IMR-90 (cell line): ENCODE measurements at regions not wholly inside any gene's neighbourhood (a gene's known extent, or its start where the extent isn't known, plus 50 kb on each side); places are given as distances from the start of the nearest gene placed in this dataset.

Experiments used
- ATAC-seq: fragments of 200-7000 bp; cut with Tn5 transposase; 2 replicates; pipeline ENCODE4 v1.9.1; 2020; ENCODE audit warnings: low read depth, mild to moderate bottlenecking, moderate library complexity
- BruUV-seq: library from RNA; stranded (reverse); fragments of 400-500 nt; replicated peaks from 2 replicates; lab custom pipeline; 2021; lab: Mats Ljungman, UMichigan
- CTCF ChIA-PET: fragments of 300-600 bp; formaldehyde crosslinking; extraction: SDS; loops from one replicate; lab custom pipeline; 2021; ENCODE audit warnings: antibody characterized with exemption; lab: Yijun Ruan, JAX
- POLR2A ChIA-PET: fragments of 300-600 bp; sonication (Branson Sonifier 250); formaldehyde crosslinking; loops from one replicate; lab custom pipeline; 2022; ENCODE audit warnings: antibody characterized with exemption; ENCODE audit not compliant: unreplicated experiment; lab: Charles Lee
- DNase-seq: peaks from one replicate; pipeline ENCODE4 v3.0.0; 2013
- H2AFZ ChIP-seq: replicated peaks from 2 replicates; pipeline ENCODE3; 2013; ENCODE audit warnings: low read length, mild to moderate bottlenecking; ENCODE audit not compliant: poor library complexity
- H2AK5ac ChIP-seq: 2 replicates; pipeline ENCODE4 v1.6.1; 2013; ENCODE audit warnings: low read depth, low read length, inconsistent platforms
- H2AK9ac ChIP-seq: replicated peaks from 2 replicates; pipeline ENCODE3; 2013; ENCODE audit warnings: mild to moderate bottlenecking, low read depth, low read length, moderate library complexity; ENCODE audit not compliant: poor library complexity
- H2BK120ac ChIP-seq: 2 replicates; pipeline ENCODE4 v1.6.1; 2013; ENCODE audit warnings: low read depth, low read length, inconsistent platforms
- H2BK15ac ChIP-seq: 3 replicates; pipeline ENCODE4 v1.6.1; 2013; ENCODE audit warnings: low read depth, low read length, inconsistent platforms
- H2BK20ac ChIP-seq: 2 replicates; pipeline ENCODE4 v1.6.1; 2013; ENCODE audit warnings: low read depth, mild to moderate bottlenecking, inconsistent platforms, low read length, moderate library complexity
- H2BK5ac ChIP-seq: 2 replicates; pipeline ENCODE4 v1.6.1; 2013; ENCODE audit warnings: mild to moderate bottlenecking, low read depth, low read length, inconsistent platforms; ENCODE audit not compliant: poor library complexity, severe bottlenecking
- H3K14ac ChIP-seq: replicated peaks from 2 replicates; pipeline ENCODE4 v1.6.1; 2013; ENCODE audit warnings: low read depth, low read length, inconsistent platforms
- H3K18ac ChIP-seq: 2 replicates; pipeline ENCODE4 v1.6.1; 2013; ENCODE audit warnings: low read depth, low read length, control low read depth
- H3K23ac ChIP-seq: 2 replicates; pipeline ENCODE4 v1.6.1; 2013; ENCODE audit warnings: low read depth, low read length, inconsistent platforms
- H3K27ac ChIP-seq: 2 replicates; pipeline ENCODE4 v1.5.1; 2013; ENCODE audit warnings: mild to moderate bottlenecking, control low read depth, low read length; ENCODE audit not compliant: insufficient read depth
- H3K27me3 ChIP-seq: 2 replicates; pipeline ENCODE4 v1.6.1; 2013; ENCODE audit warnings: low read length; ENCODE audit not compliant: control insufficient read depth, insufficient read depth
- H3K36me3 ChIP-seq: 2 replicates; pipeline ENCODE4 v1.6.1; 2013; ENCODE audit warnings: low read length, mixed read lengths; ENCODE audit not compliant: control insufficient read depth, insufficient read depth
- H3K4ac ChIP-seq: 2 replicates; pipeline ENCODE4 v1.6.1; 2013; ENCODE audit warnings: low read depth, low read length, inconsistent platforms
- H3K4me1 ChIP-seq: 2 replicates; pipeline ENCODE4 v1.6.1; 2013; ENCODE audit warnings: low read length, mixed read lengths; ENCODE audit not compliant: control insufficient read depth, insufficient read depth
- H3K4me2 ChIP-seq: 2 replicates; pipeline ENCODE4 v1.6.1; 2013; ENCODE audit warnings: low read depth, mild to moderate bottlenecking, control low read depth, low read length, moderate library complexity
- H3K4me3 ChIP-seq: 2 replicates; pipeline ENCODE4 v1.5.1; 2013; ENCODE audit warnings: low read depth, mild to moderate bottlenecking, control low read depth, low read length, moderate library complexity; ENCODE audit not compliant: insufficient read depth
- H3K56ac ChIP-seq: 2 replicates; pipeline ENCODE4 v1.6.1; 2013; ENCODE audit warnings: low read length, inconsistent platforms; ENCODE audit not compliant: insufficient read depth; ENCODE audit errors: extremely low read depth
- H3K79me1 ChIP-seq, 2 experiments: 2 replicates each; pipeline ENCODE4 v1.6.1; 2013; ENCODE audit warnings: low read length in 2 of 2, inconsistent platforms in 1 of 2, low read depth in 1 of 2
- H3K9ac ChIP-seq: 2 replicates; pipeline ENCODE4 v1.6.1; 2013; ENCODE audit warnings: low read depth, low read length, control low read depth
- H3K9me1 ChIP-seq: 2 replicates; pipeline ENCODE4 v1.6.1; 2013; ENCODE audit warnings: low read length, inconsistent platforms; ENCODE audit not compliant: insufficient read depth
- H3K9me3 ChIP-seq: 2 replicates; pipeline ENCODE4 v1.6.1; 2013; ENCODE audit warnings: low read length; ENCODE audit not compliant: control insufficient read depth, insufficient read depth
- H4K20me1 ChIP-seq: 2 replicates; pipeline ENCODE4 v1.6.1; 2013; ENCODE audit warnings: low read length, inconsistent platforms; ENCODE audit not compliant: insufficient read depth
- H4K5ac ChIP-seq: 2 replicates; pipeline ENCODE4 v1.6.1; 2013; ENCODE audit warnings: mild to moderate bottlenecking, low read depth, low read length, control low read depth
- H4K8ac ChIP-seq, 2 experiments: 2 replicates each; pipeline ENCODE4 v1.6.1; 2013; ENCODE audit warnings: low read depth in 2 of 2, low read length in 2 of 2, control low read depth in 1 of 2, inconsistent platforms in 1 of 2
- H4K91ac ChIP-seq: 2 replicates; pipeline ENCODE4 v1.6.1; 2013; ENCODE audit warnings: low read depth, low read length, inconsistent platforms; ENCODE audit not compliant: insufficient read depth
- BHLHE40 ChIP-seq: fragments of 150-350 bp; IDR thresholded peaks from 2 replicates; pipeline ENCODE4 v1.6.1; 2016; ENCODE audit warnings: mild to moderate bottlenecking, low read depth, low read length
- CEBPB ChIP-seq: IDR thresholded peaks from 2 replicates; pipeline ENCODE4 v1.6.1; 2012; ENCODE audit warnings: low read depth, low read length, improper control_type of control experiment
- CHD1 ChIP-seq: IDR thresholded peaks from 2 replicates; pipeline ENCODE4 v1.6.1; 2012; ENCODE audit warnings: low read depth, low read length, improper control_type of control experiment
- CTCF ChIP-seq: conservative IDR thresholded peaks from 2 replicates; pipeline ENCODE4 v1.5.1; 2012; ENCODE audit warnings: mild to moderate bottlenecking, low read depth, low read length, improper control_type of control experiment
- ELK1 ChIP-seq: fragments of 150-350 bp; IDR thresholded peaks from 2 replicates; pipeline ENCODE4 v1.6.1; 2016; ENCODE audit warnings: low read depth, mild to moderate bottlenecking, low read length, moderate library complexity, borderline replicate concordance
- FOS ChIP-seq: fragments of 150-350 bp; IDR thresholded peaks from 2 replicates; pipeline ENCODE4 v1.6.1; 2016; ENCODE audit warnings: low read depth, low read length
- MAFK ChIP-seq: IDR thresholded peaks from 2 replicates; pipeline ENCODE4 v1.6.1; 2012; ENCODE audit warnings: low read depth, low read length, improper control_type of control experiment
- MXI1 ChIP-seq: IDR thresholded peaks from 2 replicates; pipeline ENCODE4 v1.6.1; 2012; ENCODE audit warnings: low read depth, mild to moderate bottlenecking, low read length, moderate library complexity, borderline replicate concordance
- NFE2L2 ChIP-seq: fragments of 150-350 bp; IDR thresholded peaks from 2 replicates; pipeline ENCODE4 v1.6.1; 2016; ENCODE audit warnings: low read depth, mild to moderate bottlenecking, low read length
- POLR2A ChIP-seq: IDR thresholded peaks from 2 replicates; pipeline ENCODE4 v1.6.1; 2012; ENCODE audit warnings: mild to moderate bottlenecking, low read depth, low read length
- RFX5 ChIP-seq: IDR thresholded peaks from 2 replicates; pipeline ENCODE4 v1.8.0; 2012; ENCODE audit warnings: low read depth, mild to moderate bottlenecking, low read length, moderate library complexity
- SMC3 ChIP-seq: fragments of 150-350 bp; IDR thresholded peaks from 2 replicates; pipeline ENCODE4 v1.6.1; 2016; ENCODE audit warnings: low read depth, mild to moderate bottlenecking, antibody characterized with exemption, low read length, moderate library complexity
- WGBS, 2 experiments: methylation state at CpG; one replicate each; pipeline versions ENCODE4 v1.1.5 to v1.1.7; 2013; ENCODE audit warnings: missing lambda C conversion rate in 2 of 2; ENCODE audit not compliant: insufficient read length in 1 of 2; ENCODE audit errors: extremely low coverage in 2 of 2; 5-methylcytosine and 5-hydroxymethylcytosine counted together
- dilution Hi-C: fragments of 300-500 bp; cut with HindIII; formaldehyde crosslinking; loops from one replicate; pipeline ENCODE4 v1.14.3; 2018; ENCODE audit warnings: low sequenced_read_pairs; ENCODE audit not compliant: unreplicated experiment
- in situ Hi-C: fragments of 300-500 bp; cut with MboI; formaldehyde crosslinking; loops from 3 replicates; pipeline ENCODE4 v1.14.3; 2019; ENCODE audit warnings: low sequenced_read_pairs, inconsistent platforms, mixed read lengths
- intact Hi-C: fragments of 100-400 bp; cut with micrococcal nuclease; formaldehyde crosslinking; loops from 2 replicates; pipeline ENCODE4 v1.10.0; 2022

- H2AFZ ChIP-seq: no peak overlapping the region
- no peaks in the 10 kb centered on the region for H3K27me3 ChIP-seq
- no peaks in the 10 kb centered on the region for H3K9me1 ChIP-seq
- no peak overlapping the region for H2AK5ac ChIP-seq
- TF ChIP-seq CTCF: no peak
- no peak for TF ChIP-seq RFX5
- no peak for TF ChIP-seq NFE2L2
- no peak for TF ChIP-seq MAFK
- no peak for TF ChIP-seq BHLHE40
- TF ChIP-seq SMC3: no peak
- no peak for TF ChIP-seq CEBPB
- TF ChIP-seq ELK1: no peak
- no peak for TF ChIP-seq FOS
- TF ChIP-seq POLR2A: no peak
- TF ChIP-seq MXI1: no peak
- no peak for TF ChIP-seq CHD1
- BruUV-seq: no TSS peak
- H4K5ac ChIP-seq: no peak overlapping the region
- no peak overlapping the region for H2BK5ac ChIP-seq
- no peaks in the 10 kb centered on the region for H3K79me1 ChIP-seq
- intact Hi-C loops (no loop called here), dilution Hi-C loops (no loop called here), in situ Hi-C loops (no loop called here)
- H3K23ac ChIP-seq: no peak overlapping the region
- no peak overlapping the region for H3K14ac ChIP-seq
- H3K4ac ChIP-seq: no peak overlapping the region
- H3K27ac ChIP-seq: no peak overlapping the region
- no peak overlapping the region for H2BK20ac ChIP-seq
- no peak overlapping the region for H2BK120ac ChIP-seq
- H4K91ac ChIP-seq: no peak overlapping the region
- H2AK9ac ChIP-seq: no peak overlapping the region
- no CpG with 5 or more reads among the region's 1 CpG for WGBS, 2 experiments
- CTCF ChIA-PET: no interaction called here
- no peak overlapping the region for H4K8ac ChIP-seq
- H3K36me3 ChIP-seq: no peaks in the 10 kb centered on the region
- no peak overlapping the region for H3K9ac ChIP-seq
- H3K4me2 ChIP-seq: no peak overlapping the region
- no peaks in the 10 kb centered on the region for H3K4me1 ChIP-seq
- ATAC-seq: no peak
- no peak overlapping the region for H2BK15ac ChIP-seq
- H3K9me3 ChIP-seq: no peaks in the 10 kb centered on the region; the same call in 1 of the 2 replicates
- no peaks in the 10 kb centered on the region for H4K20me1 ChIP-seq
- DNase-seq: no peak
- no peak overlapping the region for H3K56ac ChIP-seq
- H3K4me3 ChIP-seq: no peak overlapping the region
- H3K18ac ChIP-seq: no peak overlapping the region
- POLR2A ChIA-PET: no interaction called here
These were observed 772.2 kb downstream of the TRIB2 start for GRCh38 chr2:13488965-13489364.
